Liver (tissue), 3 donors: ENCODE measurements at regions not wholly inside any gene's neighbourhood (a gene's known extent, or its start where the extent isn't known, plus 50 kb on each side); places are given as distances from the start of the nearest gene placed in this dataset.
"Not testable (repeated sequence)": the region's sequence is repeated elsewhere in the genome, so short reads cannot be mapped to it uniquely, and the experiment has no call there.

ENCODE experiments used
- GABPA ChIP-seq, 2 donors: IDR thresholded peaks in 1 of 2; conservative IDR thresholded peaks in 1 of 2; 2 replicates each; pipeline ENCODE4 v1.6.1; 2016; ENCODE audit warnings: antibody characterized with exemption in 2 of 2, mild to moderate bottlenecking in 1 of 2, moderate library complexity in 1 of 2
- HNF4A ChIP-seq, 2 donors: conservative IDR thresholded peaks; 2 replicates each; pipeline ENCODE4 v1.6.1; 2016; ENCODE audit warnings: antibody characterized with exemption in 2 of 2, mild to moderate bottlenecking in 2 of 2
- RAD21 ChIP-seq, 2 donors: IDR thresholded peaks; 2 replicates each; pipeline ENCODE4 v1.6.1; 2016; ENCODE audit warnings: antibody characterized with exemption in 2 of 2, mild to moderate bottlenecking in 2 of 2
- RXRA ChIP-seq, 2 donors: IDR thresholded peaks; 2 replicates each; pipeline ENCODE4 v1.6.1; 2017 to 2018; ENCODE audit warnings: antibody characterized with exemption in 2 of 2, mild to moderate bottlenecking in 1 of 2
- SP1 ChIP-seq: IDR thresholded peaks from 2 replicates; pipeline ENCODE4 v1.6.1; 2018; ENCODE audit warnings: antibody characterized with exemption, mild to moderate bottlenecking
- TAF1 ChIP-seq: conservative IDR thresholded peaks from 2 replicates; pipeline ENCODE4 v1.6.1; 2016; ENCODE audit warnings: antibody characterized with exemption, mild to moderate bottlenecking
- YY1 ChIP-seq: IDR thresholded peaks from 2 replicates; pipeline ENCODE4 v1.6.1; 2016; ENCODE audit warnings: antibody characterized with exemption, mild to moderate bottlenecking
- TF ChIP-seq, protein P1 (sequence below): fragments of 150-350 bp; IDR thresholded peaks from 2 replicates; pipeline ENCODE4 v1.5.1; 2017; ENCODE audit warnings: improper control_type of control experiment, low read depth, low read length; ENCODE audit not compliant: missing input control
- TF ChIP-seq, protein P2 (sequence below): IDR thresholded peaks from 2 replicates; pipeline ENCODE4 v1.6.1; 2016; ENCODE audit warnings: antibody characterized with exemption
- TF ChIP-seq, protein P3 (sequence below): IDR thresholded peaks from 2 replicates; pipeline ENCODE4 v1.6.1; 2016; ENCODE audit warnings: antibody characterized with exemption, mild to moderate bottlenecking
- TF ChIP-seq, protein P4 (sequence below): IDR thresholded peaks from 2 replicates; pipeline ENCODE4 v1.6.1; 2016; ENCODE audit warnings: antibody characterized with exemption
- TF ChIP-seq, protein P5 (sequence below): IDR thresholded peaks from 2 replicates; pipeline ENCODE4 v1.6.1; 2016; ENCODE audit warnings: antibody characterized with exemption
- donor health status: healthy.
- donor health status: healthy.

DNA sequence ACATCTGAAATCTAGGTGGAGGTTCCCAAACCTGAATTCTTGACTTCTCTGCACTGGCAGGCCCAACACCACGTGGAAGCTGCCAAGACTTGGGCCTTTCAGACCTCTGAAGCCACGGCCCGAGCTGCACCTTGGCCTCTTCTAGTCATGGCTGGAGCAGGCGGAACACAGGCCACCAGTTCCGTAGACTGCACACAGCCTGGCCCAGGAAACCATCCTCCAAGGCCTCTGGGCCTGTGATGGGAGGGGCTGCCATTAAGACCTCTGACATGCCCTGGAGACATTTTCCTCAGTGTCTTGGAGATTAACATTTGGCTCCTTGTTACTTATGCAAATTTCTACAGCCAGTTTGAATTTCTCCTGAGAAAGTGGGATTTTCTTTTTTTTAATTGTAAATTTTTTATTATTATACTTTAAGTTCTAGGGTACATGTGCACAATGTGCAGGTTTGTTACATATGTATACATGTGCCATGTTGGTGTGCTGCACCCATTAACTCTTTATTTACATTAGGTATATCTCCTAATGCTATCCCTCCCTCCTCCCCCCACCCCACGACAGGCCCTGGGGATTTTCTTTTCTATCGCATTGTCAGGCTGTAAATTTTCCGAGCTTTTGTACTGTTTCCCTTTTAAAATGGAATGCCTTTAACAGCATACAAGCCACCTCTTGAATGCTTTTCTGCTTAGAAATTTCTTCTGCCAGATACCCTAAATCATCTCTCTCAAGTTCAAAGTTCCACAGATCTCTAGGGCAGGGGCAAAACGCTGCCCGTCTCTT is 492.9 kb upstream of the ARPP21 start:
- TF ChIP-seq, protein P1, sequence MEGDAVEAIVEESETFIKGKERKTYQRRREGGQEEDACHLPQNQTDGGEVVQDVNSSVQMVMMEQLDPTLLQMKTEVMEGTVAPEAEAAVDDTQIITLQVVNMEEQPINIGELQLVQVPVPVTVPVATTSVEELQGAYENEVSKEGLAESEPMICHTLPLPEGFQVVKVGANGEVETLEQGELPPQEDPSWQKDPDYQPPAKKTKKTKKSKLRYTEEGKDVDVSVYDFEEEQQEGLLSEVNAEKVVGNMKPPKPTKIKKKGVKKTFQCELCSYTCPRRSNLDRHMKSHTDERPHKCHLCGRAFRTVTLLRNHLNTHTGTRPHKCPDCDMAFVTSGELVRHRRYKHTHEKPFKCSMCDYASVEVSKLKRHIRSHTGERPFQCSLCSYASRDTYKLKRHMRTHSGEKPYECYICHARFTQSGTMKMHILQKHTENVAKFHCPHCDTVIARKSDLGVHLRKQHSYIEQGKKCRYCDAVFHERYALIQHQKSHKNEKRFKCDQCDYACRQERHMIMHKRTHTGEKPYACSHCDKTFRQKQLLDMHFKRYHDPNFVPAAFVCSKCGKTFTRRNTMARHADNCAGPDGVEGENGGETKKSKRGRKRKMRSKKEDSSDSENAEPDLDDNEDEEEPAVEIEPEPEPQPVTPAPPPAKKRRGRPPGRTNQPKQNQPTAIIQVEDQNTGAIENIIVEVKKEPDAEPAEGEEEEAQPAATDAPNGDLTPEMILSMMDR, result not testable (repeated sequence)
- TF ChIP-seq, protein P2, sequence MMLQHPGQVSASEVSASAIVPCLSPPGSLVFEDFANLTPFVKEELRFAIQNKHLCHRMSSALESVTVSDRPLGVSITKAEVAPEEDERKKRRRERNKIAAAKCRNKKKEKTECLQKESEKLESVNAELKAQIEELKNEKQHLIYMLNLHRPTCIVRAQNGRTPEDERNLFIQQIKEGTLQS, result not testable (repeated sequence)
- not testable (repeated sequence) for TF ChIP-seq HNF4A (conservative IDR thresholded peaks at IDR 0.05); YY1; TAF1; GABPA (IDR thresholded peaks at IDR 0.05 in 1 of 2, conservative IDR thresholded peaks at IDR 0.05 in 1 of 2); RAD21 (IDR thresholded peaks at IDR 0.05); SP1; RXRA (IDR thresholded peaks at IDR 0.05)
- TF ChIP-seq, protein P3, sequence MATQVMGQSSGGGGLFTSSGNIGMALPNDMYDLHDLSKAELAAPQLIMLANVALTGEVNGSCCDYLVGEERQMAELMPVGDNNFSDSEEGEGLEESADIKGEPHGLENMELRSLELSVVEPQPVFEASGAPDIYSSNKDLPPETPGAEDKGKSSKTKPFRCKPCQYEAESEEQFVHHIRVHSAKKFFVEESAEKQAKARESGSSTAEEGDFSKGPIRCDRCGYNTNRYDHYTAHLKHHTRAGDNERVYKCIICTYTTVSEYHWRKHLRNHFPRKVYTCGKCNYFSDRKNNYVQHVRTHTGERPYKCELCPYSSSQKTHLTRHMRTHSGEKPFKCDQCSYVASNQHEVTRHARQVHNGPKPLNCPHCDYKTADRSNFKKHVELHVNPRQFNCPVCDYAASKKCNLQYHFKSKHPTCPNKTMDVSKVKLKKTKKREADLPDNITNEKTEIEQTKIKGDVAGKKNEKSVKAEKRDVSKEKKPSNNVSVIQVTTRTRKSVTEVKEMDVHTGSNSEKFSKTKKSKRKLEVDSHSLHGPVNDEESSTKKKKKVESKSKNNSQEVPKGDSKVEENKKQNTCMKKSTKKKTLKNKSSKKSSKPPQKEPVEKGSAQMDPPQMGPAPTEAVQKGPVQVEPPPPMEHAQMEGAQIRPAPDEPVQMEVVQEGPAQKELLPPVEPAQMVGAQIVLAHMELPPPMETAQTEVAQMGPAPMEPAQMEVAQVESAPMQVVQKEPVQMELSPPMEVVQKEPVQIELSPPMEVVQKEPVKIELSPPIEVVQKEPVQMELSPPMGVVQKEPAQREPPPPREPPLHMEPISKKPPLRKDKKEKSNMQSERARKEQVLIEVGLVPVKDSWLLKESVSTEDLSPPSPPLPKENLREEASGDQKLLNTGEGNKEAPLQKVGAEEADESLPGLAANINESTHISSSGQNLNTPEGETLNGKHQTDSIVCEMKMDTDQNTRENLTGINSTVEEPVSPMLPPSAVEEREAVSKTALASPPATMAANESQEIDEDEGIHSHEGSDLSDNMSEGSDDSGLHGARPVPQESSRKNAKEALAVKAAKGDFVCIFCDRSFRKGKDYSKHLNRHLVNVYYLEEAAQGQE, result not testable (repeated sequence)
- TF ChIP-seq, protein P4, sequence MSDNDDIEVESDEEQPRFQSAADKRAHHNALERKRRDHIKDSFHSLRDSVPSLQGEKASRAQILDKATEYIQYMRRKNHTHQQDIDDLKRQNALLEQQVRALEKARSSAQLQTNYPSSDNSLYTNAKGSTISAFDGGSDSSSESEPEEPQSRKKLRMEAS, result not testable (repeated sequence)
- TF ChIP-seq, protein P5, sequence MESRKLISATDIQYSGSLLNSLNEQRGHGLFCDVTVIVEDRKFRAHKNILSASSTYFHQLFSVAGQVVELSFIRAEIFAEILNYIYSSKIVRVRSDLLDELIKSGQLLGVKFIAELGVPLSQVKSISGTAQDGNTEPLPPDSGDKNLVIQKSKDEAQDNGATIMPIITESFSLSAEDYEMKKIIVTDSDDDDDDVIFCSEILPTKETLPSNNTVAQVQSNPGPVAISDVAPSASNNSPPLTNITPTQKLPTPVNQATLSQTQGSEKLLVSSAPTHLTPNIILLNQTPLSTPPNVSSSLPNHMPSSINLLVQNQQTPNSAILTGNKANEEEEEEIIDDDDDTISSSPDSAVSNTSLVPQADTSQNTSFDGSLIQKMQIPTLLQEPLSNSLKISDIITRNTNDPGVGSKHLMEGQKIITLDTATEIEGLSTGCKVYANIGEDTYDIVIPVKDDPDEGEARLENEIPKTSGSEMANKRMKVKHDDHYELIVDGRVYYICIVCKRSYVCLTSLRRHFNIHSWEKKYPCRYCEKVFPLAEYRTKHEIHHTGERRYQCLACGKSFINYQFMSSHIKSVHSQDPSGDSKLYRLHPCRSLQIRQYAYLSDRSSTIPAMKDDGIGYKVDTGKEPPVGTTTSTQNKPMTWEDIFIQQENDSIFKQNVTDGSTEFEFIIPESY, result not testable (repeated sequence)
